ENCODE measurements at regions not wholly inside any gene's neighbourhood (a gene's known extent, or its start where the extent isn't known, plus 50 kb on each side); places are given as distances from the start of the nearest gene placed in this dataset.
"Not testable (repeated sequence)": the region's sequence is repeated elsewhere in the genome, so short reads cannot be mapped to it uniquely, and the experiment has no call there.

DNA sequence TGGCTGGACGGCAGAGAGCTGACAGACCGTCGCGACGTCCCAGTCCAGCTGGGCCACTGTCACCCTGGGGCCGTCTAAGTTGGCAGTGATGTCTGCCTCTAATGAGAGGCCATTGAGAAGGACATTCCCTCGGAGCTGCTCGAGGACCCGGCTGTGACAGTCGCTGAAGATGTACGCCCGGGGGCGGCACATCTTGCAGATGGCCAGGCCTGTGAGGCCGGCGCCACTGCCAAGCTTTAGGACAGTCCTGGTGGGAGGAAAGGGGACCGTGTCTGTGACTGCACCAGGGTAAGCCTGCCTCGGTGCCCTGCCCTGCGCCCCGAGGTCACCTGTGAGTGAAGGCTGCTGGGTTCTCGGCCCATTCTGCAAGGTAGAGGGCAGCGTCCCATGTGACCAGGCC lies 181.6 kb downstream of the ADRA2C start:
- H3K4me3 ChIP-seq (ENCODE audit: low read length); H3K9me3 ChIP-seq (replicated peaks; ENCODE audit: control insufficient read depth, low read depth, low read length); H3K36me3 ChIP-seq (ENCODE audit: control insufficient read depth, insufficient read depth, low read length); H3K27me3 ChIP-seq (ENCODE audit: control insufficient read depth, insufficient read depth, low read length); DNase-seq; H3K4me1 ChIP-seq (ENCODE audit: control insufficient read depth, insufficient read depth, low read length); H3K27ac ChIP-seq (ENCODE audit: low read length): not testable (repeated sequence)
- 98% methylated on average over 9 of the region's 21 CpGs for WGBS (ENCODE audit: insufficient coverage)

DNA sequence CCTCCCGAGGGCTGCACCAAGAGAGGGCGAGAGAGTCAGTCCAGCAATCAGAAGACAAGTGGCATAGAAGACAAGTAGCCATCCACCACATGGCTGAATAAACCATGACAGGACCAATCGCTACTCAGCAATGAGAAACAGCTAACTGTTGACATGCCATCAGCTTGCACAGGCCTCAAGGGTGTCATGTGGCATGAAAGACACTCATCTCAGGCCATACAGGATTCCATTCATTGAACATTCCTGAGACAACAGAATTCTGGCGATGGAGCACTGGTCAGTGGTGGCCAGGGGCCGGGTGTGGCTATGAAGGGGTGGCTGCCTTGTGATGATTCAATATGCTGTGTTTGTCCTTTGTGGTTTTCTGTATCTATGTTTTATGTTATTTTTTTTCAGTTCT lies 182.0 kb downstream of the ADRA2C start:
- WGBS (ENCODE audit: insufficient coverage), result 100% methylated on average over 1 of the region's 5 CpGs
- not testable (repeated sequence) for DNase-seq

DNA sequence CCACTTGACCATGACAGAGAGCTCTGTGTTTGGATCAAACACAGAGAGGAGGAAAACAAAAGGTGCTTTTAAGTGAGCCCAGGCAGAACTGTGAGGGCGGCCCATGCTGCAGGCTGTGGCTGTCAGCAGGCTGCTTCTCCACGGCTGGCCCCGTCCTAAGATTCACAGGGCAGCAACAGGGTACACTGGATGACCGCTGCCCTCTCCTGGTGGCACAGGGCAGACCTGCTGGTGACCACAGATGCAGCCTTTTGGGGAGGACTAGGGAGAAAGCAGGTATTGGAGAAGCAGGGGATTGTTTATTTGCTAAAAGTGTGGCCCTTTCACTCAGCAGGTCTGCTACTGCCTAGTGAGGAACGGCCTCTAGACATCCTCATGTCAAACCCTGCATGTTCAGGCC lies 183.7 kb downstream of the ADRA2C start:
- peak; percentile 18 for DNase-seq

More for the DNA sequence above, 182.0 kb downstream of the ADRA2C start:
- H3K9me3 ChIP-seq (replicated peaks; ENCODE audit: control insufficient read depth, low read depth, low read length); H3K27me3 ChIP-seq (ENCODE audit: control insufficient read depth, insufficient read depth, low read length); H3K4me3 ChIP-seq (ENCODE audit: low read length); H3K4me1 ChIP-seq (ENCODE audit: control insufficient read depth, insufficient read depth, low read length); H3K27ac ChIP-seq (ENCODE audit: low read length); H3K36me3 ChIP-seq (ENCODE audit: control insufficient read depth, insufficient read depth, low read length): not testable (repeated sequence)

DNA sequence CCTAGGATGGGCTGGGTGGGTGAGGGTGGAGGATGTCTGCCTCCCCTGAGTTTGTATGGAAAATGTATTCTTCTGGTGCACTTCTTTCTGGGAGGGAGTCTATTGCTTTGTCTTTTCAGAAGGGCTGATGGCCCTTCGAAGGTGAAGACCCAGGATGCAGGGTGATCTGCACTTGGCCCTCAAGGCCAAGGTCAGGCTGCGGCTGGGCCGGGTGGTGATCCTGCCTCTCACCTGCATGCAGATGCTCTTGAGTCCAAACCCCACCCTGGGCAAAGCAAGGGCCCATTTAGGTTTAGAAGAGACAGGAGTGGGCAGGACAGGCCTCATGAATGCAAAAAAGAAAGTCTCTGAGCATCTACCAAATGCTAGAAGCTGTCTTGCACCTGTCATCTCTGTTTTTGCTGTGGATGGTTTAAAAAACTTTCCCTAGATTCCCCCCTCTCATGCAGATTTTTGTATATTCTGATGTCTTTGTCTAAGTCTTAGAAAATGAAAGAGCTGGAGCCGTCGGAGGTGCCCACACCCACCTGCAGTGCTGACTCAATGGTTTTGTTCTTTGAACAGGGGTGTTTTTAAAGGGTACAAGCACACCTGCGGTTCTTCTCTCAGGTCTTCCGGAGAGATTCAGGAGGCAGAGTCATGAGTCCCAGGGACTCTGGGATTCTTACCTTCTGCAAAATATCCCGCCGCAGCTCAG lies 186.4 kb downstream of the ADRA2C start:
- 80% methylated on average over 1 of the region's 9 CpGs for WGBS (ENCODE audit: insufficient coverage)
- not testable (repeated sequence) for H3K4me1 ChIP-seq (ENCODE audit: control insufficient read depth, insufficient read depth, low read length); H3K27ac ChIP-seq (ENCODE audit: low read length); DNase-seq; H3K36me3 ChIP-seq (ENCODE audit: control insufficient read depth, insufficient read depth, low read length); H3K27me3 ChIP-seq (ENCODE audit: control insufficient read depth, insufficient read depth, low read length); H3K9me3 ChIP-seq (replicated peaks; ENCODE audit: control insufficient read depth, low read depth, low read length); H3K4me3 ChIP-seq (ENCODE audit: low read length)

More for the DNA sequence above, 183.7 kb downstream of the ADRA2C start:
- 67% methylated on average over 1 of the region's 5 CpGs for WGBS (ENCODE audit: insufficient coverage)
- not testable (repeated sequence) for H3K27ac ChIP-seq (ENCODE audit: low read length); H3K4me3 ChIP-seq (ENCODE audit: low read length); H3K9me3 ChIP-seq (replicated peaks; ENCODE audit: control insufficient read depth, low read depth, low read length); H3K4me1 ChIP-seq (ENCODE audit: control insufficient read depth, insufficient read depth, low read length); H3K27me3 ChIP-seq (ENCODE audit: control insufficient read depth, insufficient read depth, low read length); H3K36me3 ChIP-seq (ENCODE audit: control insufficient read depth, insufficient read depth, low read length)

DNA sequence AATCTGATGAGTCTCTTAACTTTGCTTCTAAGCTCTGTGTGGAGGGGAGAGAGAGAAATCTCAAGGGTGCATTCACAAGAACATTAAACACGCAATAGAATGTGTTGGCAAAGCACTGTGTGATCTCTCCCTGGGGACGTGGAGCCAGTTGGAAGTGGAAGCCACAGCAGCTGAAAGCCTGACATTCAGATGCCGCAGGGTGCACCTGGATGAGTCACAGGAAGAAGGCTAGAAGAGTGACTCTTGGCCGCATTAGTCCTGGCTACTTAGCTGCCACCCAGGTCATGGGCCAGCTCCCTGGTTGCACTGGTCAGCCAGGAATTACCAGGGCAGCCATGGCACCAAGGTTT lies 186.9 kb downstream of the ADRA2C start:
- not testable (repeated sequence) for H3K36me3 ChIP-seq (ENCODE audit: control insufficient read depth, insufficient read depth, low read length); H3K4me3 ChIP-seq (ENCODE audit: low read length); H3K27ac ChIP-seq (ENCODE audit: low read length); DNase-seq; H3K27me3 ChIP-seq (ENCODE audit: control insufficient read depth, insufficient read depth, low read length); H3K4me1 ChIP-seq (ENCODE audit: control insufficient read depth, insufficient read depth, low read length); H3K9me3 ChIP-seq (replicated peaks; ENCODE audit: control insufficient read depth, low read depth, low read length)
- no CpG with 5 or more reads among the region's 4 CpGs for WGBS (ENCODE audit: insufficient coverage)

DNA sequence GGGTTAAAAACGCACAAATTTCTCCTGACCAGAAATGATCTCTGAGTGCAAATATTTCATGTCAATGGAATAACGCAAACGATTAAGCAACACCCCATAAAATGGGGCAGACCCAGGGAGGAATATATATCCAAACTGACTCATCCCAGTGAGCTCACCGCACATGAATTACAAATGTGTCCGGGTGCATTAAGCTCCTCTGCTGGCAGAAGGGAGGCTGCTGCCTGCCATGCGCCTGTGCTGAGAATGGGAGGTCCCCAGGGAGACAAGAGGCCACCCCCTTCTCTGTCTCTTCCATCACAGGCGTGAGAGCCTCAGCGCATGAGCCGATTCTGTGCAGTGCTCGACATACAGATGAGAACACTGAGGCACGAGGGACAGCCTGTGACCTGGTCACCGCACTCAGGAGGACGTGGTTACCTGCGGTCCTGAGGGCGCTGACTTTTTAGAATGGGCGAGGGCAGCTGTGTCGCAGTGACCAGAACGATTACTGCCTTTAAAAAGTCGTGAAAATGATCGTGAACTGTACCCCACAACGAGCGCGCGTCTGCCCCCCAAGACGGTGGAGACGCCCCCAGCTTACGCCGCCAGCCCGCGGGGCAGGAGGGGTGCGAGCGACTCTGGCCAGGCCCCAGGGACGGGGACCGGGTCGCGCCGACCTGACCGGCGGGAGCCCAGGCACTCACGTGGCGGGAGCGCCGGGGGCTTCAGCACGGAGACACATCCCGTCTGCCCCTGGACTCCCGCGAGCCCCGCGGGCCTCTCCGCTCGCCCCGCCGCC lies 188.5 kb downstream of the ADRA2C start:
- not testable (repeated sequence) for H3K27me3 ChIP-seq (ENCODE audit: control insufficient read depth, insufficient read depth, low read length); H3K9me3 ChIP-seq (replicated peaks; ENCODE audit: control insufficient read depth, low read depth, low read length); H3K4me1 ChIP-seq (ENCODE audit: control insufficient read depth, insufficient read depth, low read length); H3K36me3 ChIP-seq (ENCODE audit: control insufficient read depth, insufficient read depth, low read length)
- DNase-seq, result peak; percentile 87
- under 1% methylated on average over 46 of the region's 53 CpGs for WGBS (ENCODE audit: insufficient coverage)
- peak overlapping the region; percentile 71 for H3K27ac ChIP-seq (ENCODE audit: low read length)
- H3K4me3 ChIP-seq (ENCODE audit: low read length), result peak overlapping the region; percentile 49

DNA sequence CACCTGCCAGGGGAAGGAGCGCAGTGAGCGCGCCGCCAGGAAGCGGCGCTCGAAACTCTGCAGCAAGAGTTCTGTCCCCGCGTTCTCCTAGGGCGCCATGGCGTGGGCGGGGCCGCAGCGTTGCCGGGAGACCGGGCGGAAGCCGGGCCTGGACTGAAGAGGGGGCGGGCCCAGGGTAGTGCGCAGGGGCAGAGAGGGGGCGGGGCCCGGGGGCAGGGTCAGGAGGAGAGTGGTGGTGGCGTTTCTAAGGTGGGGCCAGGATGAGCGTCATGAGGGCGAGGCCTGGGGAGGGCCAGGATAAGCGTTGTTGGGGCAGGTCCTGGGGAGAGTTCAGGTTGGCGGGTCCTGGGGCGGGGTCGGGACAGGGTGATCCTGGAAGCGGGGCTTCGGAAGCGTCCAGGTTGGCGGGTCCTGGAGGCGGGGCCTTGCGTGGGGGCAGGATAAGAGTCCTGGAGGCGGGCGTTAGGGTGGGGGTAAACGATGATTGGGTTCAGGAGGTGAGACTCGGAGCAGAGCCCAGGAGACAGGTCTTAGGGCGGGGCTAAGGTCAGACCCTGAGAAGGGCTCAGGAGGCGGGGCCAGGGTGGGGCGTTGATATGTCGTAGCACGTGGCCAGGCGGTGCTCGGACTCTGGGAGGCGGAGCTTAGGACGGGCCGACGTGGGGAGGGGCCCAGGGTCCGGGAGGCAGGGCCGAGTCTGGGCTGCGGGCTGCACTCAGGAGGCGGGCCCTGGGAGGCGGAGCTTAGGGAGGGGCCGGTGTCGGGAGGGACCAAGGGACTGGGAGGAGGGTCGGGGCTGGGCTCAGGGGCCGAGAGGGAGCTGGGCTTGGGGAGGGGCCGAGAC lies 189.4 kb downstream of the ADRA2C start:
- not testable (repeated sequence) for H3K9me3 ChIP-seq (replicated peaks; ENCODE audit: control insufficient read depth, low read depth, low read length); H3K36me3 ChIP-seq (ENCODE audit: control insufficient read depth, insufficient read depth, low read length); H3K4me1 ChIP-seq (ENCODE audit: control insufficient read depth, insufficient read depth, low read length); H3K27me3 ChIP-seq (ENCODE audit: control insufficient read depth, insufficient read depth, low read length)
- 2% methylated on average over 49 of the region's 60 CpGs for WGBS (ENCODE audit: insufficient coverage)
- peak overlapping the region; percentile 49 for H3K4me3 ChIP-seq (ENCODE audit: low read length)
- peak; percentile 99 for DNase-seq
- H3K27ac ChIP-seq (ENCODE audit: low read length), result peak overlapping the region; percentile 85

DNA sequence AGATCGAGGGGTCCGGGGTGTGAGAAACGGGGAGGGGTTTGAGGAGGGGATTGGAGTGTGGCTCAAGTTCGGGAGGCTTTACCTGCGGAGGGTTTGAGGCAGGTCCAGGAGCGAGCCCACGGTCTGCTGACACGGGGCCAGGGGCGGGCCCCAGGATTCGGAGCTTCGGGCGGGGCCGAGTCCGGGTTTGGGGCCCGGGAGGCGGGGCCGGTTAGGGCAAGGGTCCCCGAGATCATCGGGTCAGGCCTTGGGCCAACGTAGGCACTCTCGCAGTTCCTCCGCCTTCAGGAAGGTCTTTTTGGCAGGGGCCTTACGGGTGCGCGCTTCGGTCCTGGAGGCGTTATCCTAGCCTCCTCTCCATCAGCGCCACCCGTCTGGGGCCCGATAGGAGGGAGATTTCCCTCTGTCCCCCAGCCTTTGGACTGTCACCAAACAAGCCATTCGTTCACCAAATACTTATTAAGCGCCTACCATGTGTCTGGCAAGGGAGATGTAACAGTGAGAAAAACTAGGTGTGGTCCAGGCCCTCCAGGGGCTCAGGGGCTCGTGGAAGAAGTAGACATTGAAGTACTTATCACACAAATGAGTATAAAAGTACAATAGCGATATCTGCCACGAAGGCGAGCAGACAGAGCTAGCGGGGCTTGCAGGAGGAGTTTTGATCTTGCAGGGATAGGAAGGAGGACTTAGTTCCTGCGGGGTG lies 190.1 kb downstream of the ADRA2C start:
- 0% methylated on average over 5 of the region's 38 CpGs for WGBS (ENCODE audit: insufficient coverage)
- H3K36me3 ChIP-seq (ENCODE audit: control insufficient read depth, insufficient read depth, low read length); H3K9me3 ChIP-seq (replicated peaks; ENCODE audit: control insufficient read depth, low read depth, low read length); DNase-seq; H3K27me3 ChIP-seq (ENCODE audit: control insufficient read depth, insufficient read depth, low read length); H3K4me1 ChIP-seq (ENCODE audit: control insufficient read depth, insufficient read depth, low read length): not testable (repeated sequence)
- Histone ChIP-seq H3K27ac (ENCODE audit: low read length) (peak overlapping the region; percentile 85), H3K4me3 (ENCODE audit: low read length) (peak overlapping the region; percentile 47)

DNA sequence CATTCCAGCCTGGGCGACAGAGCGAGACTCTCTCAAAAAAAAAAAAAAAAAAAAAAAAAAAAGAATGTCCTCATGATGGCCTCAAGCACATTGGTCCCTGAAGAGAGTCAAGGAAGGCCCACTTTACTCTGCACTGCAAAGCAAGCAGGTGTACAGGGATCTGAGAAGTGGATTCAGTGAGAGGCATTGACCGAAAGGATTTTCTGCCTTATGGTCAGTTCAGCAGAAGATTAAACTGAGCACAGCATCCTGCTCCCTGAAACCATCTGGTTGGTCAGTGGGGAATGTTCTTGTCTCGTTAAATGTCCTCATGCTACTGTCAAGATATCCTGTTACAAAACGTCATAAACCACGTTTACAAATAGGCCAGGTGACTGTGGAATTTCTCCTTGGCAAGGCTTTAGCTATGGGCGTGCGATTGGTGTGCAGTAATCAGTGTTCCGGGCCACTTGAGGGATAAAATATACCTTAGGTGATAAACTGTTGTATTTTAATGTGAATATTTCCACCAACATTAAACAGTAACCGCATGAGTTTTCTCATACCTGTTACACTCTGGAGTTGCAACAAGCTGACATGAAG lies 195.0 kb downstream of the ADRA2C start:
- not testable (repeated sequence) for H3K36me3 ChIP-seq (ENCODE audit: control insufficient read depth, insufficient read depth, low read length); H3K9me3 ChIP-seq (replicated peaks; ENCODE audit: control insufficient read depth, low read depth, low read length); H3K27ac ChIP-seq (ENCODE audit: low read length); H3K4me1 ChIP-seq (ENCODE audit: control insufficient read depth, insufficient read depth, low read length); H3K4me3 ChIP-seq (ENCODE audit: low read length); DNase-seq; H3K27me3 ChIP-seq (ENCODE audit: control insufficient read depth, insufficient read depth, low read length)
- no CpG with 5 or more reads among the region's 10 CpGs for WGBS (ENCODE audit: insufficient coverage)

All from muscle of leg (tissue), 3 donors.